PFSK-1 (cell line): ENCODE measurements at regions not wholly inside any gene's neighbourhood (a gene's known extent, or its start where the extent isn't known, plus 50 kb on each side); places are given as distances from the start of the nearest gene placed in this dataset.

Source experiments
- FOXP2 ChIP-seq: optimal IDR thresholded peaks from 2 replicates; pipeline ENCODE3; 2011; ENCODE audit warnings: borderline replicate concordance, control low read depth, inconsistent platforms; ENCODE audit not compliant: insufficient read depth; ENCODE audit errors: extremely low read length, extremely low read depth
- POLR2AphosphoS5 ChIP-seq: IDR thresholded peaks from 2 replicates; pipeline ENCODE4 v1.6.1; 2012; ENCODE audit warnings: low read depth, mild to moderate bottlenecking, control low read depth, low read length, moderate library complexity
- REST ChIP-seq, 2 experiments: IDR thresholded peaks; 2 replicates each; pipeline versions ENCODE4 v1.6.1 to v1.8.0; 2011 to 2012; ENCODE audit warnings: low read depth in 2 of 2, low read length in 2 of 2, control low read depth in 1 of 2, inconsistent platforms in 1 of 2, mild to moderate bottlenecking in 1 of 2, moderate library complexity in 1 of 2; ENCODE audit not compliant: insufficient read depth in 1 of 2
- SIN3A ChIP-seq: IDR thresholded peaks from 2 replicates; pipeline ENCODE4 v1.6.1; 2012; ENCODE audit warnings: mild to moderate bottlenecking, low read length, moderate library complexity, borderline replicate concordance; ENCODE audit not compliant: insufficient read depth
- TAF1 ChIP-seq: IDR thresholded peaks from 2 replicates; pipeline ENCODE4 v1.6.1; 2012; ENCODE audit warnings: low read length, control low read depth, borderline replicate concordance; ENCODE audit not compliant: insufficient read depth

- TF ChIP-seq FOXP2 (no peak), TAF1 (no peak), POLR2AphosphoS5 (no peak), REST (IDR thresholded peaks at IDR 0.05; ENCODE audit: insufficient read depth in 1 of 2, low read depth in 2 of 2, low read length in 2 of 2) (no peak), SIN3A (no peak)
Observed at GRCh38 chr2:118508282-118508681, 339.2 kb downstream of the EN1 start.

- TF ChIP-seq FOXP2 (no peak), POLR2AphosphoS5 (no peak)
Observed at GRCh38 chr2:118505436-118505835, 342.0 kb downstream of the EN1 start.

DNA sequence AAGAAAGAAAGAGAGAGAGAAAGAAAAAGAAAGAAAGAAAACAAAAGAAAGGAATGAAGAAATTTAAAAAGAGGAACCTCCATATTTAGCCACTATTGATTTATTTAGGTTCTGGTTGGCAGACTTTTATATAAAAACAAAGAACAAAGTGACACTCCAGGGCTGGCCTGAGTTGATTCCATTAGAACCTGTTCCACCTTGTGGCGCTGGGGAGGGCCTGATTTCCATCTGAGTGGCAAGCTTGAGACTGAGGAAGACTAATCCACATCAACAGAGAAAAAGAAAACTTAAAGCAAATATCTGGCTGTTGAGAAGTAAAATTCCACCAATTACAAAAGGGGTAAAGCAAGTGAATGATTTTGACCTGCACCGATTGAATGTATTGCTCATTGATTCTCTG is 345.3 kb downstream of the EN1 start:
- TF ChIP-seq FOXP2 (no peak), TAF1 (no peak), POLR2AphosphoS5 (no peak), REST (IDR thresholded peaks at IDR 0.05; ENCODE audit: insufficient read depth in 1 of 2, low read depth in 2 of 2, low read length in 2 of 2) (no peak), SIN3A (no peak)

- TF ChIP-seq TAF1: no peak
Observed at GRCh38 chr2:118498943-118499342, 348.5 kb downstream of the EN1 start.

DNA sequence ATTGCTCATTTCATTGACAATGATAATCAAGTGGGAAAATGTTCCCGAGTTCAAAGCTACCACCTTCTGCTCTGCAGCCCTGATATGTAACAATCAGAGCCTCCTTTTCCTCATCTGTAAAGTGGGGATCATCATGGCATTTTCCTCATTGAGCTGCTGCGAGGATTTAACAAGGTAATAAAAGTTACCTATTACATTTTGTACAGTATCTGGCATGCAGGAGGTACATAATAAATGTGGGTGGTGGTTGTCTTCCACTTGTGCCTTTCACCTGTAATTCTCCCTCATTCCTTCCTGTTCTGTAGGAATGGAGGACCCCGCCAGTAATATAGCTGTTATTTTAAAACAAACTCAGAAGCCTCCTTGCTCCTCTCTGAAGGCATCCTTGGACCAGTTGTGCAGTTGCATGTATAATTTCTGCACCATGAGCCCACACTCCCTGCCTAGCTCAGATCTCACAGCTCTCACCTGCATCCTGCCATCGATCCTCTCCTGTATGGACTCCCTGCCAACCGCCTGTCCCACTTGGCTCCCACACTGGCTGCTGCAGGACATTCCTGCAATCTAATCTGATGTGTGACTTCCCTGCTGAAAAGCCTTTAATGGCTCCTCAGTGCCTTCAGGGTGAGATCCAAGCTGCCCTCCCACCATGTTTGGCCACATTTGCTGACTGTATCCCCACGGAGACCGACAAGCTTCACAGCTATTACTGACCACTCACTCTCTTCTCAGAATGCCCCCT is 350.4 kb downstream of the EN1 start:
- TF ChIP-seq POLR2AphosphoS5 (no peak), FOXP2 (no peak), SIN3A (no peak), TAF1 (no peak), REST (IDR thresholded peaks at IDR 0.05; ENCODE audit: insufficient read depth in 1 of 2, low read depth in 2 of 2, low read length in 2 of 2) (no peak)

GRCh38 chr2:118496467-118496866 is 351.0 kb downstream of the EN1 start:
- no peak for TF ChIP-seq SIN3A
- TF ChIP-seq REST (IDR thresholded peaks at IDR 0.05; ENCODE audit: insufficient read depth in 1 of 2, low read depth in 2 of 2, low read length in 2 of 2): no peak
- no peak for TF ChIP-seq TAF1
- TF ChIP-seq FOXP2: no peak
- no peak for TF ChIP-seq POLR2AphosphoS5
